NCI-H1417 treated with DMSO at 0.1 percent for 48 hours (cell line): ENCODE measurements at regions not wholly inside any gene's neighbourhood (a gene's known extent, or its start where the extent isn't known, plus 50 kb on each side); places are given as distances from the start of the nearest gene placed in this dataset.
A peak's percentile ranks its signal among the peaks of the same experiment; 100 is the strongest.
"Not testable (repeated sequence)": the region's sequence is repeated elsewhere in the genome, so short reads cannot be mapped to it uniquely, and the experiment has no call there.

Experiments used
- DNase-seq: peaks from one replicate; lab custom pipeline; 2025; lab: John Stamatoyannopoulos, UW

GRCh38 chr5:23977997-23978396 is 470.6 kb downstream of the PRDM9 start:
- no peak for DNase-seq

- DNase-seq: no peak
Measured at GRCh38 chr5:23991406-23991805, 484.0 kb downstream of the PRDM9 start.

GRCh38 chr5:23994581-23995370 is 487.4 kb downstream of the PRDM9 start:
- DNase-seq: no peak

GRCh38 chr5:23996525-23996924 is 489.1 kb downstream of the PRDM9 start:
- no peak for DNase-seq

- DNase-seq: no peak
Measured at GRCh38 chr5:24005384-24005783, 498.0 kb downstream of the PRDM9 start.

GRCh38 chr5:24017710-24018109 is 510.3 kb downstream of the PRDM9 start:
- not testable (repeated sequence) for DNase-seq

- DNase-seq: no peak
Measured at GRCh38 chr5:24026288-24026687, 518.9 kb downstream of the PRDM9 start.

GRCh38 chr5:24042688-24043087 is 535.3 kb downstream of the PRDM9 start:
- DNase-seq: no peak

GRCh38 chr5:24045046-24045445 is 537.6 kb downstream of the PRDM9 start:
- no peak for DNase-seq

- DNase-seq: no peak
Measured at GRCh38 chr5:24053737-24054136, 546.3 kb downstream of the PRDM9 start.

GRCh38 chr5:24059006-24059405 is 551.6 kb downstream of the PRDM9 start:
- no peak for DNase-seq

GRCh38 chr5:24059716-24060115 is 552.3 kb downstream of the PRDM9 start:
- no peak for DNase-seq

- DNase-seq: peak; percentile 35
Measured at GRCh38 chr5:24065779-24066178, 558.4 kb downstream of the PRDM9 start.

GRCh38 chr5:24067208-24067607 is 559.8 kb downstream of the PRDM9 start:
- no peak for DNase-seq

GRCh38 chr5:24068524-24068923 is 561.1 kb downstream of the PRDM9 start:
- DNase-seq: no peak

GRCh38 chr5:24073107-24073506 is 565.7 kb downstream of the PRDM9 start:
- DNase-seq: no peak

- no peak for DNase-seq
Measured at GRCh38 chr5:24080046-24080445, 564.7 kb downstream of the CDH10 start.

GRCh38 chr5:24094081-24094679 is 550.6 kb downstream of the CDH10 start:
- DNase-seq: no peak

- DNase-seq: no peak
Measured at GRCh38 chr5:24102010-24102409, 542.8 kb downstream of the CDH10 start.

- DNase-seq: no peak
Measured at GRCh38 chr5:24103451-24104023, 541.2 kb downstream of the CDH10 start.

- peak; percentile 40 for DNase-seq
Measured at GRCh38 chr5:24110004-24110615, 534.7 kb downstream of the CDH10 start.

- no peak for DNase-seq
Measured at GRCh38 chr5:24112420-24112819, 532.4 kb downstream of the CDH10 start.

GRCh38 chr5:24118351-24118750 is 526.4 kb downstream of the CDH10 start:
- DNase-seq: no peak
